ENCODE measurements at regions not wholly inside any gene's neighbourhood (a gene's known extent, or its start where the extent isn't known, plus 50 kb on each side); places are given as distances from the start of the nearest gene placed in this dataset.

GRCh38 chr4:111506706-111507105, 638.5 kb upstream of the FAM241A start:
- CTCF ChIA-PET, result no interaction called here
- Mint-ChIP-seq H3K36me3 (no peaks in the 10 kb centered on the region), H3K27ac (no peak overlapping the region), H3K9me3 (ENCODE audit: low read depth) (peaks cover 2% of the 10 kb centered on the region), H3K4me1 (no peaks in the 10 kb centered on the region), H3K4me3 (no peak overlapping the region), H3K27me3 (no peaks in the 10 kb centered on the region)
- ATAC-seq (no peak), DNase-seq (no peak)

- CTCF ChIA-PET, result no interaction called here
- no peaks in the 10 kb centered on the region for H3K27me3 Mint-ChIP-seq
- DNase-seq, result no peak
- ATAC-seq, result no peak
- H3K4me1 Mint-ChIP-seq, result no peaks in the 10 kb centered on the region
- H3K36me3 Mint-ChIP-seq, result no peaks in the 10 kb centered on the region
- peaks cover 2% of the 10 kb centered on the region for H3K9me3 Mint-ChIP-seq (ENCODE audit: low read depth)
- no peak overlapping the region for H3K4me3 Mint-ChIP-seq
- H3K27ac Mint-ChIP-seq, result no peak overlapping the region
Measured at GRCh38 chr4:111510535-111510934, 634.7 kb upstream of the FAM241A start.

- Mint-ChIP-seq H3K4me3 (no peak overlapping the region), H3K27me3 (no peaks in the 10 kb centered on the region), H3K4me1 (no peaks in the 10 kb centered on the region), H3K9me3 (ENCODE audit: low read depth) (no peaks in the 10 kb centered on the region), H3K36me3 (no peaks in the 10 kb centered on the region), H3K27ac (no peak overlapping the region)
- no peak for DNase-seq
- ATAC-seq, result no peak
- CTCF ChIA-PET, result no interaction called here
Measured at GRCh38 chr4:111512081-111512783, 633.0 kb upstream of the FAM241A start.

- Mint-ChIP-seq H3K4me1 (no peaks in the 10 kb centered on the region), H3K36me3 (no peaks in the 10 kb centered on the region), H3K27me3 (no peaks in the 10 kb centered on the region), H3K4me3 (no peak overlapping the region), H3K27ac (no peak overlapping the region), H3K9me3 (ENCODE audit: low read depth) (no peaks in the 10 kb centered on the region)
- CTCF ChIA-PET, result no interaction called here
- ATAC-seq (no peak), DNase-seq (no peak)
Measured at GRCh38 chr4:111519683-111520082, 625.6 kb upstream of the FAM241A start.

GRCh38 chr4:111530446-111530845, 614.8 kb upstream of the FAM241A start:
- CTCF ChIA-PET, result no interaction called here
- Mint-ChIP-seq H3K27me3 (no peaks in the 10 kb centered on the region), H3K9me3 (ENCODE audit: low read depth) (peaks cover 14% of the 10 kb centered on the region)

GRCh38 chr4:111535792-111536191, 609.5 kb upstream of the FAM241A start:
- H3K4me1 Mint-ChIP-seq, result no peaks in the 10 kb centered on the region
- H3K36me3 Mint-ChIP-seq, result no peaks in the 10 kb centered on the region
- H3K27ac Mint-ChIP-seq, result no peak overlapping the region
- peaks cover 4% of the 10 kb centered on the region for H3K9me3 Mint-ChIP-seq (ENCODE audit: low read depth)
- DNase-seq, result no peak
- CTCF ChIA-PET, result no interaction called here
- no peaks in the 10 kb centered on the region for H3K27me3 Mint-ChIP-seq
- H3K4me3 Mint-ChIP-seq, result no peak overlapping the region
- ATAC-seq, result no peak

More at GRCh38 chr4:111530446-111530845, 614.8 kb upstream of the FAM241A start:
- no peak for DNase-seq
- no peak for ATAC-seq
- Mint-ChIP-seq H3K27ac (no peak overlapping the region), H3K36me3 (no peaks in the 10 kb centered on the region), H3K4me3 (no peak overlapping the region), H3K4me1 (no peaks in the 10 kb centered on the region)

- no peaks in the 10 kb centered on the region for H3K4me1 Mint-ChIP-seq
- CTCF ChIA-PET, result no interaction called here
- no peak overlapping the region for H3K27ac Mint-ChIP-seq
Measured at GRCh38 chr4:111537165-111537564, 608.1 kb upstream of the FAM241A start.

GRCh38 chr4:111537871-111538270, 607.4 kb upstream of the FAM241A start:
- H3K4me1 Mint-ChIP-seq, result no peaks in the 10 kb centered on the region
- H3K9me3 Mint-ChIP-seq (ENCODE audit: low read depth), result no peaks in the 10 kb centered on the region
- CTCF ChIA-PET, result no interaction called here
- no peaks in the 10 kb centered on the region for H3K36me3 Mint-ChIP-seq
- H3K27me3 Mint-ChIP-seq, result no peaks in the 10 kb centered on the region
- DNase-seq (no peak), ATAC-seq (no peak)
- no peak overlapping the region for H3K27ac Mint-ChIP-seq
- H3K4me3 Mint-ChIP-seq, result no peak overlapping the region

More at GRCh38 chr4:111537165-111537564, 608.1 kb upstream of the FAM241A start:
- no peaks in the 10 kb centered on the region for H3K27me3 Mint-ChIP-seq
- no peak for DNase-seq
- peaks cover 1% of the 10 kb centered on the region for H3K9me3 Mint-ChIP-seq (ENCODE audit: low read depth)
- no peak overlapping the region for H3K4me3 Mint-ChIP-seq
- no peaks in the 10 kb centered on the region for H3K36me3 Mint-ChIP-seq
- no peak for ATAC-seq

- no peak for DNase-seq
- Mint-ChIP-seq H3K9me3 (ENCODE audit: low read depth) (no peaks in the 10 kb centered on the region), H3K36me3 (no peaks in the 10 kb centered on the region), H3K27me3 (no peaks in the 10 kb centered on the region), H3K4me1 (no peaks in the 10 kb centered on the region), H3K27ac (no peak overlapping the region), H3K4me3 (no peak overlapping the region)
- CTCF ChIA-PET, result no interaction called here
- ATAC-seq, result no peak
Measured at GRCh38 chr4:111540671-111541070, 604.6 kb upstream of the FAM241A start.

GRCh38 chr4:111542056-111542455, 603.2 kb upstream of the FAM241A start:
- H3K27ac Mint-ChIP-seq, result no peak overlapping the region
- H3K27me3 Mint-ChIP-seq, result no peaks in the 10 kb centered on the region
- no peak for DNase-seq
- H3K9me3 Mint-ChIP-seq (ENCODE audit: low read depth), result no peaks in the 10 kb centered on the region
- H3K4me3 Mint-ChIP-seq, result no peak overlapping the region
- H3K36me3 Mint-ChIP-seq, result no peaks in the 10 kb centered on the region
- no peaks in the 10 kb centered on the region for H3K4me1 Mint-ChIP-seq
- ATAC-seq, result no peak
- CTCF ChIA-PET, result no interaction called here

- CTCF ChIA-PET, result no interaction called here
- H3K36me3 Mint-ChIP-seq, result no peaks in the 10 kb centered on the region
Measured at GRCh38 chr4:111546881-111547280, 598.4 kb upstream of the FAM241A start.

GRCh38 chr4:111556141-111556781, 589.0 kb upstream of the FAM241A start:
- ATAC-seq, result no peak
- peaks cover 6% of the 10 kb centered on the region for H3K9me3 Mint-ChIP-seq (ENCODE audit: low read depth)
- CTCF ChIA-PET, result no interaction called here

More at GRCh38 chr4:111546881-111547280, 598.4 kb upstream of the FAM241A start:
- Mint-ChIP-seq H3K27ac (no peak overlapping the region), H3K4me3 (no peak overlapping the region), H3K27me3 (no peaks in the 10 kb centered on the region), H3K4me1 (no peaks in the 10 kb centered on the region), H3K9me3 (ENCODE audit: low read depth) (peaks cover 3% of the 10 kb centered on the region)
- DNase-seq (no peak), ATAC-seq (no peak)

GRCh38 chr4:111556851-111557250, 588.4 kb upstream of the FAM241A start:
- no peak overlapping the region for H3K27ac Mint-ChIP-seq
- CTCF ChIA-PET, result no interaction called here
- H3K4me1 Mint-ChIP-seq, result no peaks in the 10 kb centered on the region
- no peaks in the 10 kb centered on the region for H3K27me3 Mint-ChIP-seq
- H3K4me3 Mint-ChIP-seq, result no peak overlapping the region
- no peak for ATAC-seq
- no peaks in the 10 kb centered on the region for H3K36me3 Mint-ChIP-seq
- DNase-seq, result no peak
- H3K9me3 Mint-ChIP-seq (ENCODE audit: low read depth), result peaks cover 6% of the 10 kb centered on the region

More at GRCh38 chr4:111556141-111556781, 589.0 kb upstream of the FAM241A start:
- Mint-ChIP-seq H3K27me3 (no peaks in the 10 kb centered on the region), H3K4me3 (no peak overlapping the region), H3K27ac (no peak overlapping the region), H3K4me1 (no peaks in the 10 kb centered on the region), H3K36me3 (no peaks in the 10 kb centered on the region)
- DNase-seq, result no peak

GRCh38 chr4:111562826-111563225, 582.4 kb upstream of the FAM241A start:
- Mint-ChIP-seq H3K27ac (no peak overlapping the region), H3K27me3 (no peaks in the 10 kb centered on the region), H3K4me3 (no peak overlapping the region), H3K36me3 (no peaks in the 10 kb centered on the region), H3K4me1 (no peaks in the 10 kb centered on the region), H3K9me3 (ENCODE audit: low read depth) (peaks cover 8% of the 10 kb centered on the region)
- ATAC-seq, result no peak
- DNase-seq, result no peak
- CTCF ChIA-PET, result no interaction called here

Measured in activated CD8-positive, alpha-beta memory T cell treated with anti-CD3 and anti-CD28 coated beads, Interleukin-2, amount 10 ng/mL, durations not matched to agents 7 days and 5 days (primary cell).